Suppressor macrophage (primary cell): ENCODE measurements at regions not wholly inside any gene's neighbourhood (a gene's known extent, or its start where the extent isn't known, plus 50 kb on each side); places are given as distances from the start of the nearest gene placed in this dataset.
A peak's percentile ranks its signal among the peaks of the same experiment; 100 is the strongest.

Source experiments
- DNase-seq, 4 experiments: peaks; one replicate each; pipeline ENCODE4 v3.0.0-alpha.2; 2020 to 2022

GRCh38 chr6:87847135-87847829, 145.2 kb upstream of the AKIRIN2 start:
- no peak for DNase-seq

- DNase-seq: peak in 2 of 4 experiments; percentile 27 to 38
Observed at GRCh38 chr6:87846434-87846833, 144.4 kb upstream of the AKIRIN2 start.

- no peak for DNase-seq
Observed at GRCh38 chr6:87840324-87840723, 138.3 kb upstream of the AKIRIN2 start.

- no peak for DNase-seq
Observed at GRCh38 chr6:87837876-87838275, 135.8 kb upstream of the AKIRIN2 start.

- no peak for DNase-seq
Observed at GRCh38 chr6:87837444-87837843, 135.4 kb upstream of the AKIRIN2 start.

- peak in 2 of 4 experiments; percentile 48 to 60 for DNase-seq
Observed at GRCh38 chr6:87832025-87832825, 130.2 kb upstream of the AKIRIN2 start.

GRCh38 chr6:87830907-87831306, 128.9 kb upstream of the AKIRIN2 start:
- peak in 2 of 4 experiments; percentile 34 to 38 for DNase-seq

GRCh38 chr6:87829622-87830121, 127.6 kb upstream of the AKIRIN2 start:
- no peak for DNase-seq

- DNase-seq: no peak
Observed at GRCh38 chr6:87828044-87828443, 126.0 kb upstream of the AKIRIN2 start.

- DNase-seq: no peak
Observed at GRCh38 chr6:87827346-87827745, 125.3 kb upstream of the AKIRIN2 start.

- DNase-seq: no peak
Observed at GRCh38 chr6:87826424-87826823, 124.4 kb upstream of the AKIRIN2 start.

- DNase-seq: peak; percentile 17 to 81 (median 50)
Observed at GRCh38 chr6:87825821-87826221, 123.8 kb upstream of the AKIRIN2 start.

- DNase-seq: peak; percentile 35 to 80 (median 70)
Observed at GRCh38 chr6:87824958-87825491, 123.0 kb upstream of the AKIRIN2 start.

GRCh38 chr6:87822011-87822410, 120.0 kb upstream of the AKIRIN2 start:
- DNase-seq: no peak

GRCh38 chr6:87820343-87820984, 118.4 kb upstream of the AKIRIN2 start:
- no peak for DNase-seq

GRCh38 chr6:87817183-87817582, 115.2 kb upstream of the AKIRIN2 start:
- no peak for DNase-seq

- DNase-seq: no peak
Observed at GRCh38 chr6:87815449-87815848, 113.4 kb upstream of the AKIRIN2 start.

GRCh38 chr6:87808005-87808757, 106.1 kb upstream of the AKIRIN2 start:
- peak in 1 of 4 experiments; percentile 22 for DNase-seq

- peak; percentile 38 to 74 (median 48) for DNase-seq
Observed at GRCh38 chr6:87807475-87807874, 105.4 kb upstream of the AKIRIN2 start.

GRCh38 chr6:87806635-87807034, 104.6 kb upstream of the AKIRIN2 start:
- peak in 1 of 4 experiments; percentile 7 for DNase-seq

GRCh38 chr6:87806099-87806498, 104.1 kb upstream of the AKIRIN2 start:
- DNase-seq: peak; percentile 31 to 61 (median 59)

GRCh38 chr6:87803791-87804190, 101.8 kb upstream of the AKIRIN2 start:
- DNase-seq: peak in 3 of 4 experiments; percentile 14 to 52 (median 50)
